HG03139 (cell line): ENCODE measurements at regions not wholly inside any gene's neighbourhood (a gene's known extent, or its start where the extent isn't known, plus 50 kb on each side); places are given as distances from the start of the nearest gene placed in this dataset.
"Not testable (repeated sequence)": the region's sequence is repeated elsewhere in the genome, so short reads cannot be mapped to it uniquely, and the experiment has no call there.

Source experiments
- ATAC-seq: cut with Tn5 transposase; IDR thresholded peaks from one replicate; pipeline ENCODE4 v1.9.1; 2021; ENCODE audit not compliant: unreplicated experiment

- ATAC-seq = no peak
Observed at GRCh38 chr15:87489902-87490665, 766.5 kb downstream of the NTRK3 start.

DNA sequence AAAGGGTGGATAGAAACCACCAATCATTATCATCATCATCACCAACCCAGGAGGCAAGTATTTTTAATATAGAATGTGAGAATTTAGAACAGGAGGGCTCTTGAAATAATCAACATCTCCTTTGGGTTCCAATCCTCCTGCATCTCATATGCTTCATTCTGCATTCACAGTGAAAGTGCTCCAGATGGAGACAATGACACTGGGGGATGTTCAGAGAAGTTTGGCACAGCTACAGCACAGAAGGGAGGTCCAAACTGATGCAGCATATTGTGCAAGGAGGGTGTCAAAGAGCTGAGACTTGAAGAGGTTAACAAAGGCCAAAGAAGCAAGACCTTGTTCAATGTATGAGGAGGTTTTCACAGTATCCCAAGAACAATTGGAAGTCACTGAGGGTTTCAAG lies 767.1 kb downstream of the NTRK3 start:
- ATAC-seq = no peak

DNA sequence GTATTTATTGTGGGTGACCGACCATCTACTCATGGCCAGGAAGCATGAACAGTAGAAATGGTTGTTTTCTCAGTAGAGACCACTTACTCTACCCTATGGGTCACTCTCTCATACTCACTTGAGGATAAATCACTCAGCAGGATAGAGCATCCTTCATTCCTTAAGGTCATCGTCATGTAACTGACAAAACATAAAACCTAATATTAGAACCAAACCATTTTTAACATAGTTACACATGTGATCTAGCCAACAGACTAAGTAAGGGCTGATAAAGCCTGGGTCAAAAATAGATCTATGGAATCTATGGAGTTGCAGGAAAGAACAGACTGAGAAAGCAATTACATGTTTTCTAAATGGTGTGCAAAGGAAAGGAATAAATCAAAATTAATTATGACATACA lies 769.1 kb downstream of the NTRK3 start:
- no peak for ATAC-seq

GRCh38 chr15:87483468-87483867 lies 773.1 kb downstream of the NTRK3 start:
- no peak for ATAC-seq

DNA sequence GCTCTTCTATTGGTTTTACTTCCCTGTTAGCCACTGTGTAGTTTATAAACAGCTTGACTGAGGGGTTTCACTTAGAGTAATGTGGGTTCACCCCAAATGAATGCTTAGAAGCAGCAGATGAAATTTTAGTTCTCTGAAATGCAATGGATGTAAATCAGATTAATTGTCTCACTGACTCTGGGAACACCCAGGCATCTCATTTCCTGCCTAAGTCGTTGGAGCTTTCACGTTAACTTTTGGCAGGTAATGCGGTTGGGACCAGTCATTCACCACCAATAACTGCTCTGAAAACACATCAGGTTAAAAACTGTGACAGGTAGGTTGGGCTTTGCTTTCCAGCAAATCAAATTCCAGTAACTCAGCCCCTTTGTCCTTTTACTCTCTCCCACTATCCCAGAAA lies 775.4 kb downstream of the NTRK3 start:
- ATAC-seq = no peak

GRCh38 chr15:87478687-87479072 lies 777.9 kb downstream of the NTRK3 start:
- ATAC-seq = no peak

- ATAC-seq = no peak
Observed at GRCh38 chr15:87477737-87478686, 778.5 kb downstream of the NTRK3 start.

- ATAC-seq = no peak
Observed at GRCh38 chr15:87477026-87477425, 779.5 kb downstream of the NTRK3 start.

GRCh38 chr15:87470923-87471322 lies 785.6 kb downstream of the NTRK3 start:
- ATAC-seq = no peak

DNA sequence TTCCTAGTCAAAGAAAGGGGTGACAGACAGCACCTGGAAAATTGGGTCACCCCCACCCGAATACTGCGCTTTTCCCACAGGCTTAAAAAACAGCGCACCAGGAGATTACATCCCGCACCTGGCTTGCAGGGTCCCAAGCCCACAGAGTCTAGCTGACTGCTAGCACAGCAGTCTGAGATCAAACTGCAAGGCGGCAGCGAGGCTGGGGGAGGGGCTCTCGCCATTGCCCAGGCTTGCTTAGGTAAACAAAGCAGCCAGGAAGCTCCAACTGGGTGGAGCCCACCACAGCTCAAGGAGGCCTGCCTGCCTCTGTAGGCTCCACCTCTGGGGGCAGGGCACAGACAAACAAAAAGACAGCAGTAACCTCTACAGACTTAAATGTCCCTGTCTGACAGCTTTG lies 792.6 kb downstream of the NTRK3 start:
- ATAC-seq = not testable (repeated sequence)

GRCh38 chr15:87461631-87462030 lies 794.9 kb downstream of the NTRK3 start:
- ATAC-seq = no peak

- ATAC-seq = no peak
Observed at GRCh38 chr15:87454860-87455259, 801.7 kb downstream of the NTRK3 start.

DNA sequence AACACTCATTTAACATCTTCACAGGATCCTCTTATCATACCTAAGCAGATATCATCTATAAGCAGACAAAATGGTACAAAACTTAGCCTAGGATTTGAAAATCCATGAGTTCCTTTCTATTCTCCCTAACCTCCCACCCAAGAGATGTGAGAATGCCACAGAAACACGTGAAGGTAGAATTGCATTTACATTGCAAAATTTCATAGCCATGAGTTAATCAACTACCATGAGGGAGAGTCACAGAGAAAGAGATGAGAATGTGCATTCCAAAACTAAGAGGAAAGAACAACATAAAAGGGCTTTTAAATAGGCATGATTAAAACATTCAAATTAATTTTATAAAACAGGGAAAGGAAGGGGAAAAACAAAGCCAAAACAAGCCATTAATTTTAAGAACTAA lies 806.2 kb downstream of the NTRK3 start:
- no peak for ATAC-seq

- no peak for ATAC-seq
Observed at GRCh38 chr15:87439090-87439489, 817.4 kb downstream of the NTRK3 start.

GRCh38 chr15:87433871-87434270 lies 822.7 kb downstream of the NTRK3 start:
- ATAC-seq = no peak

DNA sequence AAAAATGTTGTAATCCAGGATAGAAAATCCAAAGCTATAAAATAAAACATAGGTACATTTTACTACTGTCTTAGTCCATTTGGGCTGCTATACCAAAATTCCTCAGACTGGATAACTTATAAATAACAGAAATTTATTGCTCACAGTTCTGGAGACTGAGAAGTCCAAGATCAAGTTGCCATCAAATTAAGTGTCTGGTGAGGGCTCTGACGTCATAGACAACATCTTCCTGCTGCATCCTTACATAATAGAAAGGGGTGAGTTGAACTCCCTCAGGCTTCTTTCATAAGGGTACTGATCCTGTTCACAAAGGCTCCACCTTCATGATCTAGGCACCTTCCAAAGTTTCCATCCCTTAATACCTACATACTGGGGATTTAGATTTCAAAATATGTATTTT lies 826.8 kb downstream of the NTRK3 start:
- no peak for ATAC-seq

DNA sequence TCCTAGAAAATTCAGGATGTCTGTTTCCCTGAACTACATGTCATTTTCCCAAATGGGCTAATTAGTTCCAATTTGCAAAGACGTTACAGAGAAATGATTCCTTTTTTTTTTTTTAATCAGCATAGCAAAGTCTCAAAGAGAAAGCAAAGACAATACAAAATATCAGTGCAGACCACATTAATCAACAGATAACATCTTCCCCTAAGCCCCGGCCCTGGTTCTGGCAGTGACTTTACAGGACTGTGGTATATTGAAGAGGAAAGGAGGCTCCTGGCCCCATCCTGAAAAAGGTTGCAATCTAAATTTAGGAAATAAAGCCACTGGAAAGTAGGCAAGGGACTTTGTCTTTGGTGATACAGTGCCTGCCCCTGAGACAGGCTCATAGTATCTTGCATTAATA lies 836.5 kb downstream of the NTRK3 start:
- no peak for ATAC-seq

DNA sequence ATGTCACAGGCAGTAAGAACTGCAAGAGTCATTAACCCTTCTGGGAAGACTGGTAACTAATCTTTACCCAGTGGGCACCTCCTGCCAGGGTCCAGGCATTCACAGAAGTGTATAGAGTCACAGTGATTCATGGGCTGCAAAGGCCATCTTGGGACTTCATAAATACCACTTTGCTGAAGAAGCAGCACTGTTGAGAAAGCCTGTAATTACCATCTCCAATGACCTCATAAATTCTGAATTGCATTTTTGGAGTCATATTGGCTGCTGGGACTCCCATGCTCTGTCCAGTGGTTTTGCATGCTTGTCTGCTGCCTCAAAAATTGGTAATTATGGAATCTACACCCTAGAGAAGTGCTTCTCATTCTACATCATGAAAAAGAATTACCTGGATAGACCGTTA lies 837.2 kb downstream of the NTRK3 start:
- ATAC-seq = no peak

DNA sequence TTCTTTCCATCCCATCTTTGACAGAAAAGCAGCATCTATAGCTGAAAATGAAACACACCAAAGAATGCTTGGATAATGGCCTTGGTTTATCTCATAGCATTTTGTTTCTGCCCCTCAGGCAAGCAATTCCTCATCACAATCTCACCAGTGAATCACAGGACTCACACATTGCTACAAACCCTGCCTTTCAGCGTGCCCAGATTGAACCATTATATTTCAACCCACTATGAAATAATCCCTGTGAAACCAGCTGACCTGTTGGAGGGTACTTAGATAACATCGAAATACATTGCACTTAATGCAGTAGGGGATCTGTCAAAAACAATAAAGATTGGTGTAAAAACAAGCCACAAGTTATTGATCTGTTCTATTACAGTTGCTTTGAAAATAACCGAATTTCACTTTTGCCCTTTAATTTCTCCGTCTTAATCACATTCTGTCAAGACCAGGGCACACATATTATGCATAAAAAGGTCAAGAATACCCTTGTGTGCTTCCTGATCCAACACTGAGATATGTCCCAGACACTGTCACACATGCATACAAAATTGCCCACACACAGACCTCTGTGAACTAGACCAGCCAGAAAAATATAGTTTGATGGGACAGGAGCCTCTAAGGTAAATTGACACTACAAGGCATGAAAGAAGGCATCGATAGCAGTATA lies 839.8 kb downstream of the NTRK3 start:
- ATAC-seq = no peak

DNA sequence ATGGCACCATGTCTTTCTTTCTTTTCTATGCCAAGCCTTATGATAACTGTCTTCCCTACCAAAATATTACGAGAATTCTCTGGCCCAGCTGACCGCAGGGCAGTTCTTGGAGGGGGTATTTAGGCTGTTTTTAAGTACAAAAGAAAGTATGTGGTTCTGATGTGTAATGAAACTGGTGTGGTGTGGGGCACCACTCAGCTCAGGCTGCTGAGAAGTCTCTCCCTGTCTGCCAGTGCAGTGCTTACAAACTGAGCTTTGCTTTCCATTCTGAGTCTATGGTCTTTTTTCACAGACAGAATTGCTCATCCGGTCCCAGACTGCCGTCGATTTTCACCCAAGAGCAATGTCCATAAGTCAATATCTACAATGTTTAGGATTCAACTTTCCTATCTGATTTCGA lies 847.6 kb downstream of the NTRK3 start:
- ATAC-seq = no peak

DNA sequence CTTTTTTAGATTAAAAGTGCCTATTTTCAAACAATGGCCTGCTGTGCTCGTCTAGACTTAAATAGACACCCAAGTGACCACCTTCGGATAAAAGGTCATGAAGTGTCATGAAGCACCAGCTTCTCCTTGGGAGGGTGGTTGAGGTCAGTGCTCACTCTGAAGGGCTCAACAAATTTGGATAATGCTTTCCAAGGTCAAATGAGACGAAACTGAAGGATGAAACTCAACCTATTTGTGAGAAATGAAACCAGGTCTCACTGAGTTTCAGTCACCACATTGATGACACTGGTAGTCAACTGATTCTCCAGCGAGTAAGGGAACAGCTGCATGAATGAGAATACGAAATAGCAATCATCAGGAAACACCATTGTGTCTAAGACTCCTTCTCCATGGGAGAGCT lies 852.6 kb downstream of the NTRK3 start:
- ATAC-seq = no peak

DNA sequence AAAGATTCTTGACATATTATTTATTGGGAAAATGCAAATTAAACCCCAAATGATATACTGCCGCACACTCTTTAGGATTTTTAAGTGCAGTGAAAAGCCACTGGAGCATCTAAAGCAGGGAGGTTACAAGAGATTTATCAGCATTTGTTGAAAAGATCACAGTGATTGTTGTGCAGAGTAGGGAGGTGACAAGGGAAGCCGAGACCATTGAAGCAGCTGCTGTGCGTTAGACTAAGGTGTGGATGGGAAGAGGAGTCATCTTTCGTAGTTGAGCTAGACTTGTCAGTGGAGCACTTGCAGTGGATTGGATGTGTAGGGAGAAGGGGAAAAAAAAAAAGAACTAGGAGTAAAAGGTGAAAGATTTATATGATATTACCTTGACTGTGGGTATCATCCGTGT lies 854.6 kb downstream of the NTRK3 start:
- no peak for ATAC-seq
